CD4-positive, alpha-beta T cell treated with Interleukin-17A for 1 hour (primary cell): ENCODE measurements at regions not wholly inside any gene's neighbourhood (a gene's known extent, or its start where the extent isn't known, plus 50 kb on each side); places are given as distances from the start of the nearest gene placed in this dataset.
"Not testable (repeated sequence)": the region's sequence is repeated elsewhere in the genome, so short reads cannot be mapped to it uniquely, and the experiment has no call there.

Source experiments
- DNase-seq: peaks from one replicate; pipeline ENCODE4 v3.0.0-alpha.2; 2020

- no peak for DNase-seq
Measured at GRCh38 chr2:31813016-31813415, 197.8 kb downstream of the MEMO1 start.

DNA sequence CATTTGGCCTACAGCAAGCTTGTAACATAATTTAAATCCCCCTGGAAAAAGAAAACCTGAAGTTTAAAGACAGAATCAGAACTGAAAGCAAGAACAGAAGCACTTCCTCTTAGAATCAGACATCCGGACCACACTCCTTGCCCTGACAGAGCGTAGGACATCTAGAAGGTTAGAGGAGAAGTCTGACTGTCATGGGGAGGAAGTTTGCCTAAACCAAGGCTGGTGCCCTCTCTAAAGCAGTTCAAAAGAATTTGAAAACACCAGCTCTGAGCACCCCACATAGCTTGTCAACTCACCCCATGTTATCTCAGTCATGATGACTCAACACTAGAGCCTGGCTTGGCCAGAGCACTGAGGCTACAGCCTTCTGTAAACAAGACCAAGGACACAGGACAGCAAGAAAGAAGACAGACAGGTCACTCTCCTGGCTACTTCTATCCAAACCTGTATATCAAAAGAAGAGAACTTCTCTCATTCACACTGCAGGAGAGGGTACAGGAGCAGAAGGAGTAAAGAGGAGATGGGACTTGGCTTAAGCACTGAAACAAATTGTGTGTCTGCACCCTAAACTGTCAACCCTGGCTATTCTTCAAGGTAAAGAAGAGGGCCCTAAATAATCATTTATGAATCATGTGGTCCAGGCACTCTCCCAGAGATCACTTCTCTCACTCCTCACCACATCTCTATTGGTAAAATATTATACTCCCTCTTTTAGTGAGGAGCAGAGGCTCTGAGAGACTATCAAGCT lies 198.6 kb downstream of the MEMO1 start:
- DNase-seq: peak; percentile 33

DNA sequence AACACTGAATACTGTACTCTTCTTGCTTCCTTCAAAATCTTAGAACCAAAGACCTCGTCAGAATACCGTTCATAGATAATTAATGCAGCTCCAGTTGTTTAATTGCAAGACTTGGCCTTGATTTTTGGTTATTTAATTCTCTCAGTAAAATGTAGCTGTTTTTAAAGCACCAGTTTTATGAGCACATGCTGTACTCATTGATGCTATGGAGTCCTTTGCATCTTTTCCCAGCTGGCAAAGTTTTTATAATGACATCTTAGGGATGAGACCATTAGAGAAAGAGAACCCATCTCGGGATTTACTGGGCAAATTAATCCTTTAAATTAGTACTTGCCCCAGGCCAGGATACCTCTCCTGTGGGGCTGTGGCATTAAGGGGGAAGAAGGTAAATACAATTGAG lies 199.3 kb downstream of the MEMO1 start:
- DNase-seq: no peak

GRCh38 chr2:31810200-31810917 lies 200.4 kb downstream of the MEMO1 start:
- no peak for DNase-seq

DNA sequence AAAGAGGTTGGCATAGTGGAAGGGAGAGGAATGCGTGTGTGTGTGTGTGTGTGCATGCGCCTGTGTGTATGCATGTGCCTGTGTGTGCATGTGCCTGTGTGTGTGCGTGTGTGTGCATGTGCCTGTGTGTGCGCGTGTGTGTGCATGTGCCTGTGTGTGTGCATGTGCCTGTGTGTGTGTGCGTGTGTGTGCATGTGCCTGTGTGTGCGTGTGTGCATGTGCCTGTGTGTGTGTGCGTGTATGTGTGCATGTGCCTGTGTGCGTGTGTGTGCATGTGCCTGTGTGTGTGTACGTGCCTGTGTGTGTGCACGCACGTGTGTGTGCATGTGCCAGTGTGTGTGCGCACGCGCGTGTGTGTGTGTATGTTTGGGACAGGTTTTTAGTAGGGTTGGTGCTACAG lies 205.1 kb downstream of the MEMO1 start:
- DNase-seq: no peak

- not testable (repeated sequence) for DNase-seq
Measured at GRCh38 chr2:31803481-31804153, 207.2 kb downstream of the MEMO1 start.

GRCh38 chr2:31802711-31803110 lies 208.1 kb downstream of the MEMO1 start:
- no peak for DNase-seq

DNA sequence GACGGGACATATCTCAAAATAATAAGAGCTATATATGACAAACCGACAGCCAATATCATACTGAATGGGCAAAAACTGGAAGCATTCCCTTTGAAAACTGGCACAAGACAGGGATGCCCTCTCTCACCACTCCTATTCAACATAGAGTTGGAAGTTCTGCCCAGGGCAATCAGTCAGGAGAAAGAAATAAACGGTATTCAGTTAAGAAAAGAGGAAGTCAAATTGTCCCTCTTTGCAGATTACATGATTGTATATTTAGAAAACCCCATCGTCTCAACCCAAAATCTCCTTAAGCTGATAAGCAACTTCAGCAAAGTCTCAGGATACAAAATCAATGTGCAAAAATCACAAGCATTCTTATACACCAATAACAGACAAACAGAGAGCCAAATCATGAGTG lies 211.5 kb downstream of the MEMO1 start:
- DNase-seq: not testable (repeated sequence)

DNA sequence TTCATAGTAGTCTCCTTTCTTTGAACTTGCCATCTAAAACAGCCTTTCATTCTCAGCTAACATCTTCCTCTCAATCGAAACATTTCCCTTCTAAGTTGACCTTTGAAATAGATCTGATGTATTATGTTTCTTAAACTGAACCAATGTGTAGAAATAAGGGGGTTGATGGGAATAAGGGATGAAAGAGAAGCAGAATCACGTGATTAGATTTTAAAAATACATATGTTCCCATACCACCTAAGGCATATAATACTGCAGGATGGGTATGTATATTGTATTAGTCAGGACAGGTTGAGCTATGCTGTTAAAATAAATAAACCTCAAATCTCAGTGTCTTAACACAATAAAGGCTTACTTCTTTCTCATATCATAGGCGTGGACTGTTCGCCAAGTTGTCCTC lies 207.5 kb upstream of the SRD5A2 start:
- DNase-seq: no peak

DNA sequence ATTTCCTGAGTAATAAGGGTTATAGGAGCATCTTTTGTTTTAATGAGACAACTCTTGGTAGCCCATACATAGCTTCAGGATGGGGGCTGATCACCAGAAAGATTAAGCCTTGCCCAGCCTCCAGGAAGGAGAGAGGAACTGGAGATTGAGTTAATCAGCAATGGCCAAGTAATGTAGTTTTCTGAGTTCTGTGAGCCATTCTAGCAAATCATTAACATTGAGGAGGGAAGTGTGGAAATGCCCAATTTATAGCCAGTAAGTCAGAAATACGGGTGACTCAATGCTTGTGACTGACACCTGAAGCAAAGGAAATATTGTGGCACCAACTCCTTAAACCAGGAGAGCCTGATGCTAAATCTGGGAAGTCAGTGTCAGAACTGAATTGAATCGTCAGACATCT lies 205.1 kb upstream of the SRD5A2 start:
- no peak for DNase-seq

GRCh38 chr2:31784868-31785267 lies 204.1 kb upstream of the SRD5A2 start:
- no peak for DNase-seq

DNA sequence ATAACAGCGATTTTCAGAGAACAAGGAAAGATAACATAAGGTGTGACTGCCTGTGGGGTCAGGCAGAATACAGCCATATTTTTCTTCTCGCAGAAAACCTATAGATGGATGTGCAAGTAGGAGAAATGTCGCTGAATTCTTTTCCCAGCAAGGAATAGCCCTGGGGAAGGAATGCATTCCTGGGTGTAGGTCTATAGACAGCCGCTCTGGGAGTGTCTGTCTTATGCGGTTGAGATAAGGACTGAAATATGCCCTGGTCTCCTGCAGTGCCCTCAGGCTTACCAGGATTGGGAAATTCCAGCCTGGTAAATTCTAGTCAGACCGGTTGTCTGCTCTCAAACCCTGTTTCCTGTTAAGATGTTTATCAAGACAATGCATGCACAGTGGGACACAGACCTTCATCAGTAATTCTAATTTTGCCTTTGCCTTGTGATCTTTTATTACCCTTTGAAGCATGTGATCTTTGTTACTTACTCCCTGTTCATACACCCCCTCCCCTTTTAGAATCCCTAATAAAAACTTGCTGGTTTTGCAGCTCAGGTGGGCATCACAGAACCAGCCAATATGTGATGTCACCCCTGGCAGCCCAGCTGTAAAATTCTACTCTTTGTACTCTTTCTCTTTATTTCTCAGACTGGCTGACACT lies 202.8 kb upstream of the SRD5A2 start:
- DNase-seq: not testable (repeated sequence)

- DNase-seq: no peak
Measured at GRCh38 chr2:31778153-31778552, 197.4 kb upstream of the SRD5A2 start.

DNA sequence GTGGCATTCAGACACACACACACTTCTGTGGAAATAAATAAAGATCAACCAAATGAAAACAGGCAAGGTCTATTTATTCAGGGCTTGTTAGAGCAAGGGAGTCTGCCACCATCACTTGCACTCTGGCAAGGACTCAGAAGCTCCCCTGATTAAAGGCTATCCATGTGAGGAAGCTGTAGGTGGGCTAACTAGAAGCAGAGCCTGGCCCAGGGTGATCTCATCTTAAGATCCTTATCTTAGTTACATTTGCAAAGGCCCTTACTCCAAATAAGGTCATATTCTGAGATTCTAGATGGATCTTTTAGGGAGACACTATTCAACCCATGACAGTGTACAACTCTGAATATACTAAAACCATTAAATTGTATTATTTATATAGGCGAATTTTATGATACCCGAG lies 190.0 kb upstream of the SRD5A2 start:
- DNase-seq: no peak

DNA sequence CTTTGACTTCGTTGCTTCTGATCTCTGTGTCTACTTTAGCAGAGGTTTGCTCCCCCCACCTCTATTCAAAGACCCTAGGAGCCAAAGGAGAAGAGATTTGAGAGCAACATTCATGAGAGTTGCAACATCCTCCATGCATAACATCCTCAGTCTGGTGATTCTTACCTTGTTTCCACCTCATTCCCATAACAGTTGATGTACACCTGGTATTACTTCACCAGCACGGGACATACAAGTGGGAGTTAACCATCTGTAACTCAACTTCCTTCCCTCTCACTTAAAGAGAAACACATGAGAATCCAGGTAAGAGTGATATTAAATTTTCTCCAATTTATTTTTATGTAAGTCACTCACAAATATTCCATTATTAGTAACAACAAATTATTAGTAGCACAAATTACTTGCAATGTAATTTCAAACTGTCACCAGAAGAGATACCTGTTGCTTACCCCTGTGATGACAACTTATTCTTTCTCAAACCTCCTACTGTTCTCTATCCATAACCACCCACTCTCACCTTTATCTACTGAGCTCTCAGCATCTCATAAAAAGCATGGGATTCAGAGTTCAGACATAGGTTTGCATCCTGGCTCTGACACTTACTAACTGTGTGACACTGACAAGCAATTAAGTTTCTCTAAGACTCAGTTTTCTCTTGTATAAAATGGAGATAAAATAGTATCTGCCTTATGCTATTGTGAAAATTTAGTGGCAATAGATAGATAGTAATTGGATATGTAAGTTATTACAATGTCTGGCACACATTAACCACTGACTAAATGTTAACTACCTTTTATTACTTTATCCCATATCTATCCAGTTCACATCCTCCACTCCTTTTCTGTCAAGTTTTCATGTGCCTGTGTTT lies 184.6 kb upstream of the SRD5A2 start:
- no peak for DNase-seq

DNA sequence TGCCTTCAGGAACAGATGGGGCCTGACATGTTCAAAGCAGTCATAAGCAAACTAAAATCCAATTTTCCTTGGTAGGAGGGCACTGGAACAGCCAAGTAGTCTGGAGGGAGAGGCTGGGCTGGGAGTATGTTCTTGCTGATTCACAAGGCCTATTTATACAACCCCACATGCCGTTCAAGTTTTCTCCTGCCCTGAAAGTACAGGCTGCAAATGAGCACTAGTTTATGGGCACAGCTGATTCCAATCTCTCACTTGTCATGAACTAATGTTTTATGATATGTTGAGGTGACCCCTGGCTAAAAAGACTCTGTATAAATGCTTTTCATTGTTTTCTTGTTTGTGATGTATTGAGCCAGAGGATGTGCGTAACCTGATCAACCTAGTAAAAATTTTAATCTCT lies 183.4 kb upstream of the SRD5A2 start:
- DNase-seq: no peak

DNA sequence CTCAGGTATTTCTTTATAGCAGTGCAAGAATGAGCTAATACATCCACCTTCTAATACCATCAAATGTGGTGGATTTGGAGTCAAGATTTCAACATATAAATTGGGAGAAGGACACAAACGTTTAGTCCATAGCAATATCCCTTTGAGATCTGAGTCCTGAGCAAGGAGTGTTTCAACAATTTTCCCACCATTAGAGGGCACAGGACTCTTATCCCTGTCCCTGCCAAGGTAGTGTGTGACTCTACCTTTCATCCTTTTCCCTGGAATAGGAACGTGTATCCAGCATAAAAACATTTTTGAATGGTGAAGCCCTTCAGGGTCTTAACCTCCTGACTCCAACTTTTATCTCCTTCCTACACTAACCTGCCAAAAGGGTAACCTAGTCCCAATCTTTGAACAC lies 181.3 kb upstream of the SRD5A2 start:
- no peak for DNase-seq

DNA sequence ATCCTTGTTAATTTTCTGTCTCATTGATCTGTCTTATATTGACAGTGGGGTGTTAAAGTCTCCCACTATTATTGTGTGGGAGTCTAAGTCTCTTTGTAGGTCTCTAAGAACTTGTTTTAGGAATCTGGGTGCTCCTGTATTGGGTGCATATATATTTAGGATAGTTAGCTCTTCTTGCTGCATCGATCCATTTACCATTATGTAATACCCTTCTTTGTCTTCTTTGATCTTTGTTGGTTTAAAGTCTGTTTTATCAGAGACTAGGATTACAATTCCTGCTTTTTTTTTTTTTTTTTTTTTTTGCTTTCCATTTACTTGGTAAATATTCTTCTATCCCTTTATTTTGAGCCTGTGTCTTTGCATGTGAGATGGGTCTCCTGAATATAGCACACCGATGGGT lies 176.6 kb upstream of the SRD5A2 start:
- not testable (repeated sequence) for DNase-seq

- not testable (repeated sequence) for DNase-seq
Measured at GRCh38 chr2:31748746-31749145, 168.0 kb upstream of the SRD5A2 start.

- no peak for DNase-seq
Measured at GRCh38 chr2:31748041-31748440, 167.3 kb upstream of the SRD5A2 start.

DNA sequence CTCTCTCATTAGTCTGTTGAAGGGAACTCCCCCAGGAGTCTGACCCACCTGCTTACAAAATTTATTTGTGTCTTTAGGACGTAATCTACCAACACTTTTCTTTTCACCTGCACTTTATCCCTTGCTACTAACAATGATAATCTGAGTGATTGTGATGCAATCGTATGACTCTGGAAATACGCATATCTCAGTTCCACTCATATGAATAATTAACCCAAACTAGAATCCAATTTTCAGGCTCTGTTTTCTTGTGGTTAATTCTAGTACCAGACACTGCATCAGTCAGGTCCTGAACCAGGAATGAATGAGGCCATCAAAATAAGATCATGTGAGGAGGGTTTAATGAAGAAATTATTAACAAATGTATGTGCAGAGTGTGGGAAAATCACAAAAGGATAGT lies 158.4 kb upstream of the SRD5A2 start:
- DNase-seq: no peak

GRCh38 chr2:31736695-31737454 lies 156.1 kb upstream of the SRD5A2 start:
- DNase-seq: no peak
